H54 (cell line): ENCODE measurements at regions not wholly inside any gene's neighbourhood (a gene's known extent, or its start where the extent isn't known, plus 50 kb on each side); places are given as distances from the start of the nearest gene placed in this dataset.
"Not testable (repeated sequence)": the region's sequence is repeated elsewhere in the genome, so short reads cannot be mapped to it uniquely, and the experiment has no call there.

Source experiments
- DNase-seq: peaks from one replicate; pipeline ENCODE4 v3.0.0; 2011; ENCODE audit warnings: low spot score, mixed read lengths; ENCODE audit not compliant: insufficient read length
- FAIRE-seq: peaks from 3 replicates; lab custom pipeline; 2011; peaks lifted over from hg19 to GRCh38; lab: Jason Lieb, UNC
- POLR2A ChIP-seq: IDR thresholded peaks from 2 replicates; pipeline ENCODE4 v1.6.1; 2011; ENCODE audit warnings: low read depth, mild to moderate bottlenecking, low read length

DNA sequence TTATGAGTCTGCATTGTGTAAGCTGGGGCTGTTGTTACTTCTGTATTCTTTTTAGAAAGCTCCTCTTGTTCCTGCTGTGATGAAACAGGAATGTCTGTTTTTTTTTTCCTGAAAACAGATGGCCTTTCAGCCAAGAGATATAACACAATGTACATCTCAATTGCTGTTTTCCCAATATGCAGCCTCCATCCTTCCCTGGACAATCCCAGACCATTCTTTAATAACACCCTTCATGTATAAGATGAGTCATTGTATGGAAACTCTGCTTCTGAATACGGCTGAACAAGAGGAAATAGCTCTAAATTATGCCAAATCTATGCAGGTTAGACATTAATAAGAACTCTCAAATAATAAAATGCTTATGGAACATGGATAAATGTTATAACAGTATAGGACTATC is 60.2 kb upstream of the LRRC4C start:
- TF ChIP-seq POLR2A, result no peak
- no peak for FAIRE-seq
- no peak for DNase-seq

GRCh38 chr11:41522391-41522790 is 62.9 kb upstream of the LRRC4C start:
- no peak for TF ChIP-seq POLR2A
- FAIRE-seq, result no peak
- DNase-seq, result no peak

DNA sequence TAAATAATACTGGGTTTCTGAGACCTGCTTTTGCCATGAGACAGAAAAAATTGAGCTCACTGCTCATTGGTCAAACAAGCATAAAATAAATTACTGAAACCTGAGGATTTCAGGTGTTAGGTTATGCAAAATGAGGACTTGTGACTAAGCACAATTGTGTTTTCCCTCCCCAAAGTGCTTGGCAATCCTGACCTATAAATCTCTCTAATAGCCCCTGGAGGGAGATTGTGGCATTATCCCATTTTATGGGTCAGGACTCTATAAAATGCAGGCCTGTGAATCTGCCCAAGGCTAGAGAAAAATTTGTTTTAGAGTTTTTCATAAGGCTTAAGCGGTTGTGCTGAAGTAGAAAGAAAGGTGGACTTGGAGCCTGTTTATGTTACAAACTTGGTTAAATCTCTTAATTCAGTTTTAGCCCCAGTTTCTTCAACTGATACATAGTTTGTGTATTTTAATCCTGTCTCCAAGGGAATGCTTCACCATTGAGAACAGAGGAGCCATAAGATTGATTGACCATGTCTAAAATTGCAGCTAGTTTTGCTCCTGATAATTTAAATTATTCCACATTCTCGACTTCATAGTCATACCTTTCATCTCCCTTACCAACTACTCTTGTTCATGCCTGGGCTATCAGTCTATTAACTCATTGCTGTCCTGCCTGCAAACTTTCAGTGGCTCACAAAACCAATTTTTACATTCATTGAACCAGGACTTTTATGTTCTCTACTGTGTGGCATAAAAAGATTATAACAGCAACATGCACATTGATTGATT is 63.6 kb upstream of the LRRC4C start:
- no peak for FAIRE-seq
- no peak for TF ChIP-seq POLR2A
- DNase-seq, result no peak

DNA sequence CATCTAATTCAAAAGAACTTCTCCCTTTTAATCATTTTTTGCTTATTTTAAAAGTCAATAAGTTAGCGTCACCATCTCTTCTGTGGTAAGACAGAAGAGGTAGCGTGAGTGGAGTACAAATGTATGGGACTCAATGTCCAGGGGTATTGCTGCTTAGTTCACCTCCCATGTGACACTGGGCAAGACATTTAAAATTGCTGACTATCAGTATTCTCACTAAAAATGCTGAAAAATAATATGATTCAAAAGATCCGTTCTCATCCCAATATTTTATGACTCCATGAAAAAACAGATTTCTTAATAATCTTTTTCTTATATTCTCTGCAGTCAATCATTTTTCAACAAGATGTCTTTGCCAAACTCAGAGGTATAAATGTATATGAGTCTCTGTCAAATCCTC is 68.1 kb upstream of the LRRC4C start:
- FAIRE-seq (no peak), DNase-seq (no peak)
- no peak for TF ChIP-seq POLR2A

DNA sequence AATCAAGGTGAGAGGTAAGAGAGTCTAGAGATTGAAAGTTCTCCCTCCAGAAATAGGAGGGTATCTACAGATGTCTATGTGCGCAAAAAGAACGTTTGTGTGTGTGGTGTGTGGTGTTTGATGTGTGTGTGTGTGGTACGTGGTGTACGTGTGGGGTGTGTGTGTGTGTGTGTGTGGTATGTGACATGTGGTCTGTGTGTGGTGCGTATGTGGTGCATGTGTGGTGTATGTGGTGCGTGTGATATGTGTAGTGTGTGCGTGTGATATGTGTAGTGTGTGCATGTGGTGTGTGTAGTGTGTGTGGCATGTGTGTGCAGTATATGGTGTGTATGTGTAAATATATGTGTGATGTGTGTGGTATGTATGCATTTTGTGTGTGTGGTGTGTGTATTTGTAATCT is 73.0 kb upstream of the LRRC4C start:
- no peak for TF ChIP-seq POLR2A
- DNase-seq (no peak), FAIRE-seq (no peak)

DNA sequence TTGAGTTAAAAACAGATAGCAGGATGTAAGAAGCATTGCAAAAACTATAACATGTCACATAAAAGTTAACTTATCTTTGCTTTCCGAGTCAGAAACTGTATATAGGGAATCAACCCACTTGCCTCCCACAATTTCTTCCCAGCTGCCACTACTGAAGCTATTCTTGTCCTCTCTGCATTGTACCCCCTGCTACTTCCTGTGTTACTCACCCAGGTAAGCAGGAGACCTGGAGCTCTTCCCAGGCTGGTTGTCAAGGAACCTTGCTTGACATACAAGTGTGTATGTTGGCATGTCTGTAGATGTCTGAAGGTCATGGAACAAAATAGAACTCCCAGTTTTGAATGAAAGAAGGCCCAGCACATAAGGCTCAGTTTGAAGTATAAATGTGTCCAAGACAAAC is 74.3 kb upstream of the LRRC4C start:
- FAIRE-seq (no peak), DNase-seq (no peak)
- TF ChIP-seq POLR2A, result no peak

DNA sequence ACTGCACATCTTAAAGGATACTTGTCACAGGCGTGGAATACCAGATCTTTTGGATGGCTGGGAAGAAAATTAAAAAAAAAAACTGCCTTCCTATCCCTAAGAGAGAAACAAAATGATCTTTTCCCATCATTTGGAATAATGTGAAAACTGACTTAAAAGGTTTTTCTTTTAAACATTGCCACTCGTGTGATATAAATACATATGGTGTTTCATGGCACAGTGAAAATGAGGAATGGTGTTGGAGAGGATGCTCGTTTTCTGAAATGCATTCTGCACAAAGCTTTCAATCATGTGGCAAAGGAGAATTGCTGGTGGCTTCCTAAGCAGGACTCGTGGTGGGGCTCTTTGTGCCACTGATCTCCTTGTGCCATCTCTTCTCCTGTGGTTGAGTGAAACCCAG is 74.9 kb upstream of the LRRC4C start:
- DNase-seq (no peak), FAIRE-seq (no peak)
- TF ChIP-seq POLR2A, result no peak

DNA sequence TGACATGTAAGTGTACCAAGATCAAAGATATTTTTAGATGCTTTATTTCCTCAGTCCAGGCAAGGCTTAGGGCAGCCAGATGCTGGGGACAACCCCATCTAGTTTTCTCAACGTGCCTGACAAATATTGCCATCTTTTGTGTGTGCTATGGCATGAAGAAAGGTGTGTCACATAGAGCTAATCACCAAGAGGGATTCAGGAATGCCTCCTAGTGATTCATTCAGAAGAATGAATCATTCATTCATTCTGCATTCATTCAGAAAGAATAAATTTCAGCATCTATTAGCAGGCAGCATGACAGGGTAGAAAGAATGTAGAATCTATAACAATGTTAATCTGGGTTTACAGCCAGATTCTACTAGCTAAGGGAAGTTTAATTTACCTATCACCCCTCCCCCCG is 75.4 kb upstream of the LRRC4C start:
- no peak for FAIRE-seq
- DNase-seq, result no peak
- no peak for TF ChIP-seq POLR2A

DNA sequence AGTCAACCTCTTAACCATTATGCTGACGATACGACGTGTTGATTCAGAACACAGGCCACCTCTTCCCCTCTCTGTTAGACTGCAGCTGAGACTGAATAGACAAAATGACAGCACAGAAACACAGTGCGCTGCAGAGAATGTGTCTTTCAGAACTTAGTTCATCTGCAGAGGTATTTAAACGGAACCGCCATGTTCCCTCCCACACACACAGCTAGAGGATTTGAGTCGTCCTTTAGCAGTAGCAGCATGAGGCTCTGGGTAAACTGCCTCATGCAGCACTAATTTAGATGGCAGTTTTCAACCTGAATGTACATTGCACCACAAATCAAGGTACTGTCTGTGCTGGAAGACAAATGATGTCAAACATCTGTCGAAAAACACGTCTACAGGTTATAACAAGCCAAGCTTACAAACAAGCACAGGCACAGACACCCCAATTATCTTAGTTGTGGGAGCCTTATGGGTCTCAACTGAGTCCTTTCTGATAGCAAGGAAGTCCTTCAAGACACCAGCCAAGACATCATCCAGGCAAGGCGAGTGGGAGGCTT is 76.6 kb upstream of the LRRC4C start:
- no peak for TF ChIP-seq POLR2A
- no peak for FAIRE-seq
- no peak for DNase-seq

GRCh38 chr11:41544902-41545301 is 85.5 kb upstream of the LRRC4C start:
- FAIRE-seq, result not testable (repeated sequence)

GRCh38 chr11:41578421-41579051 is 119.1 kb upstream of the LRRC4C start:
- no peak for TF ChIP-seq POLR2A
- no peak for FAIRE-seq
- DNase-seq, result no peak

More at GRCh38 chr11:41544902-41545301, 85.5 kb upstream of the LRRC4C start:
- DNase-seq, result not testable (repeated sequence)

DNA sequence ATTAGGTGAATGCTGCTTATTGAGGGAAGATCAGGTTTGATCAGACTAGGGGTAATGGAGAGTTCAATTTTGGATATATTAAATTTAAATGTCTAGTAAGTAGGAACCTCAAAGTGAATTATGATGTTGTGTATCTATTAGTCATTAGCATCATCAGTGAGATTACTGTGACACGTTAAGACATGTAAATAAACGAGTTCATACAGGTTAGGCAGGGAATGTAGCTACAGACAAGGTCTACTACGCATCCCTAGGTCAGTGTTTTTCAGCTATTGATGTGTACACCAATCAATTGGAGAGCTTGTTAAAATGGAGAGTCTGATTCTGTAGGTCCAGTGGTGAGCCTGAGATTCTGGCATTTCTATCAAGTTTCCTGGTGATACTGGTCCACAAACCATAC is 120.1 kb upstream of the LRRC4C start:
- no peak for TF ChIP-seq POLR2A
- no peak for DNase-seq
- FAIRE-seq, result no peak

GRCh38 chr11:41609511-41609910 is 150.1 kb upstream of the LRRC4C start:
- no peak for DNase-seq
- no peak for TF ChIP-seq POLR2A
- FAIRE-seq, result no peak

- DNase-seq (no peak), FAIRE-seq (no peak)
- TF ChIP-seq POLR2A, result no peak
Measured at GRCh38 chr11:41612415-41612814, 153.0 kb upstream of the LRRC4C start.

DNA sequence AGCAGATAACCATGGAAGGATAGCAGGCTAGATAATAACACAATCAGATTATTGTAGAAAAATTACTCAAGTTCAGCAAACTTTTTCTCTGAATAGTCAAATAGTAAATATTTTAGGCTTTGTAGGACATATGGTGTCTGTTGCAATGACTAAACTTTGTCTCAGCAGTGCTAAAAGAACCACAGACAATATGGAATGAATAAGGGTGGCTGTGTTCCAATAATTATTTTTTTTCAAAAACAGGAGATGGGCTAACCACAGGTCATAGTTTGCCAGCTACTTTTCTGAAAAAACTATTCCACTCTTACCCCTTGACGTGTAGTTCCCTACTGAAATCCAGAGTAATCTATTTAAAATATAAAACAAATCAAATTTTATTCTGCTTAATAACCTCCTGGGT is 153.9 kb upstream of the LRRC4C start:
- no peak for FAIRE-seq
- no peak for DNase-seq
- no peak for TF ChIP-seq POLR2A
